Fibroblast of upper back skin (primary cell): ENCODE measurements at regions not wholly inside any gene's neighbourhood (a gene's known extent, or its start where the extent isn't known, plus 50 kb on each side); places are given as distances from the start of the nearest gene placed in this dataset.
"Not testable (repeated sequence)": the region's sequence is repeated elsewhere in the genome, so short reads cannot be mapped to it uniquely, and the experiment has no call there.

Source experiments
- DNase-seq: peaks from one replicate; pipeline ENCODE4 v3.0.0-alpha.2; 2013

DNA sequence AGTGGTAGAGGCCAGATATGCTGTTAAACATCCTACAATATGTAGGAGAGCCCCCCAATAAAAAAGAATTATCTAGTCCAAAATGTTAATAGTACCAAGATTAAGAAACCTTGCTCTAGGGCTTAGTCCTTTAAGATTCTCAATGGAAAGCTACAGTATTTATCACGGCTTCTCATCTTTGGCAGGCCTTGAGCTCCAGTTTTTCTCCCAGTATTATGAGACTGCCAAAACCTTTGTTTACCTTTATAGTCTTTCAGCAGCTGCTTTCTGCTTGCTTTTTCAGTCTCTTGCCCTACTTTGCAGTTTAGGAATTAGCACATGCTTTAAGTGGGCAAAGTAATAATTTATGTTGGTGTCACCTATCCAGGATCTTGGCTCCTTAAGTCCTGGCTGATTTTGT, 59.7 kb downstream of the NHLRC1 start:
- no peak for DNase-seq

DNA sequence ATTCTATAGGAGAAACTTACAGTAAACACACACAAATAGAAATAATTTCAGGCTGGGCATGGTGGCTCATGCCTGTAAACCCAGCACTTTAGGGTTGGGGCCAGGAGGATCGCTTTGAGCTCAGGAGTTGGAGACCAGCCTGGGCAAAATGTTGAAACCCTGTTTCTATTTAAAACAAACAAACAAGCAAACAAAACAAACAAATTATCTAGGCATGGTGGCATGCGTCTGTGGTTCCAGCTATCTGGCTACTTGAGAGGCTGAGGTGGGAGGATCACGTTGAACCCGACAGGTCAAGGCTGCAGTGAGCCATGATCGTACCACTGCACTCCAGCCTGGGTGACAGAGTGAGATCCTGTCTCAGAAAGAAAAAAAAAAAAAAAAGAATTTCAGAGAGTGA, 64.0 kb downstream of the NHLRC1 start:
- no peak for DNase-seq

DNA sequence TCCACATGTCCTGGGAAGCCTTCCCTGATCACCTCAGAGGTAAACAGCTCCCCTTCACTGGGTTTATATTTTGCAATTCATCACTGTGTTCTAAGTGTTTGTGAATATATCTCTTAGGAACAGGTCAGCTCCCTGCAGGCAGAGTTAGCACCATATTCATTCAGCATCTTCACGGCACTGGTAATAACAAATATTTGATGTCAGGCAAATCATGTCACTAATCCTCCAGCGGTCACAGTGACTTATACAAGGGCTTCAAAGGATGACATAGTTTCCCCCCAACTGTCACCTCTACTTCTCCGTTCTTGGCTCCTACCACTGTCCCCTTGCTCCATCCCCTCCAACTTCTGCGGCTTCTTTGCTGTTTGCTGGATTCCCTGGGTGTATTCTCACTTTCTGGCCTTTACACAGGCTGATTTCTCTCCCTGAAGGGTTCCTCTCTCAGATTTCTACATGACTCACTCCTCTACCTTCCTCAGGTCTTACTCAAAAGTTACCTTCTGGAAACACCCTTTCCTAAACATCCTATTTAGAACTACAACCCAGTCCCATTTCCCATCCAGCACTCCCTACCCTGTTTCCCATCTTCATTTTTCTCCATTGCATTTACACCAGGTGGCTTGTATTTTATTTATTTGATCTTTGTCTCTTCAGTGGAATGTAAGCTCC, 66.6 kb downstream of the NHLRC1 start:
- DNase-seq: no peak

DNA sequence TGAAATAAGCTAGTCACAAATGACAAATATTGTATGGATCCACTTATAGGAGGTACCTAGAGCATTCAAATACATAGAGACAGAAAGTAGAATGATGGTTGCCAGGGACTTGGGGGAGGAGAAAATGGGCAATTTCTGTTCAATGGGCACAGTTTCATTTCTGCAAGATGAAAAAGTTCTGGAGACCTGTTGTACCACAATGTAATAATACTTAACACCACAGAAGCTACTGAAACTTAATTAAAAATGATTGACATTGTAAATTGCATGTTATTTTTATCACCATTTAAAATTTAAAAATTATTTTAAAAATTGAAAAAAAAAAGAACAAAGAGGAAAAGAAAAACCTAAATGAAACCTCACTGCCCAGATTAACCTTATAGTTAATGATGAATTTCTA, 67.4 kb downstream of the NHLRC1 start:
- DNase-seq: no peak

DNA sequence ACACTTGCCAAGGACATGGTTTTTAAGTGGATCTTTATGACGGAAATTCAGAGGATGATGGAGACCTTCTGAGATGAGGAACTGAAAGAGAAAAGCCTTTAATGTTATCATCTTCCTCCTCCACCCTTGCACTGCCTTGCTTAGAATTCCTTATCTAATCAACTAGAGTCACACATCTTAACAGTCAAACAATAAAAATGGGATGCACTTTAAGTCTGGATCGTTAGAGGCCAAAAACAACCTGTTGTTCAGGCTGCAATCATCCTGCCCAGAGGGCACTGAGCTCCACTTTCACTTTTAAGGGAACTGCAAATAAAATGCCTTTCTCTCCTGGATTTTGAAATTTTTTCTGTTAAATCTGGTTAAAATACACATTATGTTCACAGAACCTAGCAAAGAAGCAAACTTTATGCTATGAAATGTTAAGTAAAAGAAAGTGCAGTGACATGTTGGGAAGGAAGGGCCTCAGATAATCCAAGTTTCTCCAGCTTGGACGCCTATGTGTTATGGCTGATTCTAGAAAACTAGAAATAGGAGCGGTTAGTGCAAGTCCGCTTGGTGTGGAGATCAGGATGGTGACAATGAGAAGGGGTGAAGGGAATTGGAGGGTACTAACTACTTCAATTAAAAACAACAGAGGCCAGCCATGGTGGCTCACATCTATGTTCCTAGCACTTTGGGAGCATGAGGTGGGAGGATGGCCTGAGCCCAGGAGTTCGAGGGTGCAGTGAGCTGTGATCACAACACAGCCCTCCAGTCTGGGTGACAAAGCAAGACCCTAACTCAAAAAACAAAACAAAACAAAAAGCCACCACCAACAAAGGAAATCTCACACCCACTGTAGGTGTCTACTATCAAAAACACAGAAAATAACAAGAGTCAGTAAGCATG, 66.4 kb upstream of the KIF13A start:
- DNase-seq: no peak

DNA sequence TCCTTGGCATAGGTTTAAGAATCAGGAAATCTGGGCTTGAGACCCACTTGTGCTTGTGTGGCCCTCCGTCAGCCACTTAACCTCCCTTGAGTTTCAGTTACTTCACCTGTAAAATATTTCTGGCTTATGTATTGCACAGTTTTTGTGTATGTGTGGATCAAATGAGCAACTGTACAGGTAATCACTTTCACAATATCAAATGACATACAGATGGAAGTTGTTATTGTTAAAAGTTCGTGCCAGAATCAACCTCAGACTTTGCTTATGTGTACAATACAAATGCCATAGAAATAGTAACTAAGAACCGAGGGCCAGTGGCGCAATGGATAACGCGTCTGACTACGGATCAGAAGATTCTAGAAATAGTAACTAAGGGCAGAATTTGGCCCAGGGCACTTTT, 65.6 kb upstream of the KIF13A start:
- peak; percentile 23 for DNase-seq

DNA sequence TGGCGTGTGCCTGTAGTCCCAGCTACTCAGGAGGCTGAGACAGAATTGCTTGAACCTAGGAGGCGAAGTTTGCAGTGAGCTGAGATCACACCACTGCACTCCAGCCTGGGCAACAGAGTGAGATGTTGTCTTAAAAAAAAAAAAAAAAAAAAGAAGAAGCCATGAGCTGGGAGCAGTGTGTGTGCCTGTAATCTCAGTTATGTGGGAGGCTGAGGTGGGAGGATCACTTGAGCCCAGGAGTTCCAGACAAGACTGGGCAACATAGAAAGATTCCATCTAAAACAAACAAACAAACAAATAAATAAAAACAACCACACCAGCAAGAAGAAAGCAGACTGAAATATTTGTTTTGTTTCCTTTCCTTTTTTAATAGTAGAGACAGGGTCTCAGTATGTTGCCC, 62.2 kb upstream of the KIF13A start:
- DNase-seq: no peak

DNA sequence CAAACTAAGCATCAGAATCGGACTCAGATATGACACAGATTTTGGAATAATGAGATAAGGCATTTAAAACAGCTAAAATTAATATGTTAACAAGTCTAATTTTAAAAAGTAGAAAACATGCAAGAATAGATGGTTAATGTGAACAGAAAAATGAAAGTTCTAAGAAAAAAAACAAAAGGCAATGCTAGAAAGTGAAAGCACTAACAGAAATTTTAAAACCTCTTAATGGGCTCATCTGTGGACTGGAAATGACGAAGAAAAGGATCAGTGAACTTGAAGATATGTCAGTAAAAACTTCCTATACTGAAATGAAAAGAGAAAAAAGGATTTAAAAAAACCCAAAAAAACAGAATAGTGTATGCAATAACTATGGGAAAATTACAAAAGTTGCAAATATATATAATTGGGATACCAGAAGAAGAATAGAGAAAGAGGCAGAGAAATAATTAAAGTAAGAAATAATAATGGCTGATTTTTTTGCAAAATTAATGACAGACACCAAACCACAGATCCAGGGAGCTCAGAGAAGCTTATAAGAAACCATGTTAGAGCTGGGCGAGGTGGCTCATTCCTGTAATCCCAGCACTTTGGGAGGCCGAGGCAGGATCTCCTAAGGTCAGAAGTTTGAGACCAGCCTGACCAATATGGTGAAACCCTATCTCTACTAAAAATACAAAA, 61.7 kb upstream of the KIF13A start:
- DNase-seq: no peak

DNA sequence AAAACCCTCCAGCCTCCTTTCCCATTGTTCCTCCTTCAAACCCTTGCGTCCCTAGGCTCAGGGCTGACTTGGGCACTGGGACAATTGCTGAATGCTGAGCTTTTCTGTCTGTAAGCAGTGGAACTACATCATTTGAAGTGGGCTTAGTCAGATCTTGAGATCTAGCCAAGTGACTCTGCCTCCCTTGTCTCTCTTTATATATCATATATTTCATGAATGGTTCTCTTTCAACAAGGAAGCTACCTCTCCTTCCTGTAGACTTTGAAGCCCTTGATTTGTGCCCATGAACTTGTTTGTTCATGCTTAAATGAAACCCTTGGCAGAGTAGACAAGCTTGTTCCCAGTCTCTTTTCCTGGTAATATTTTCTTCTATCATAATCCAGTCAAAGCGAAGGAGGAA, 60.0 kb upstream of the KIF13A start:
- DNase-seq: peak; percentile 62

DNA sequence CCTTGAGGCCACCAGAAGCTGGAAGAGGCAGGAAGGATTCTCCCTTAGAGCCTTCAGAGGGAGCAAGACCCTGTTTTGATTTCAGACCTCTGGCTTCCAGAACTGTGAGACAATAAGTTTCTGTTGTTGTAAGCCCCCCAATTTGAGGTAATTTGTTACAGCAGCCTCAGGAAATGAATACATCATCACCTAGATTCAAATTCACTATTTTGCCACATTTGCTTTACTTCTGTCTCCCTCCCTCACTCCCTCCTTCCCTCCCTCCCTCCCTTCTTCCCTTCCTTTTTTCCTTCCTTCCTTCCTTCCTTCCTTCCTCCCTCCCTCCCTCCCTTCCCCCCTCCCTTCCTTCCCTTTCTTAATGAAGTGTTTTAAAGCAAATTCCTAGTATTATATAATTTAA, 58.1 kb upstream of the KIF13A start:
- DNase-seq: no peak

DNA sequence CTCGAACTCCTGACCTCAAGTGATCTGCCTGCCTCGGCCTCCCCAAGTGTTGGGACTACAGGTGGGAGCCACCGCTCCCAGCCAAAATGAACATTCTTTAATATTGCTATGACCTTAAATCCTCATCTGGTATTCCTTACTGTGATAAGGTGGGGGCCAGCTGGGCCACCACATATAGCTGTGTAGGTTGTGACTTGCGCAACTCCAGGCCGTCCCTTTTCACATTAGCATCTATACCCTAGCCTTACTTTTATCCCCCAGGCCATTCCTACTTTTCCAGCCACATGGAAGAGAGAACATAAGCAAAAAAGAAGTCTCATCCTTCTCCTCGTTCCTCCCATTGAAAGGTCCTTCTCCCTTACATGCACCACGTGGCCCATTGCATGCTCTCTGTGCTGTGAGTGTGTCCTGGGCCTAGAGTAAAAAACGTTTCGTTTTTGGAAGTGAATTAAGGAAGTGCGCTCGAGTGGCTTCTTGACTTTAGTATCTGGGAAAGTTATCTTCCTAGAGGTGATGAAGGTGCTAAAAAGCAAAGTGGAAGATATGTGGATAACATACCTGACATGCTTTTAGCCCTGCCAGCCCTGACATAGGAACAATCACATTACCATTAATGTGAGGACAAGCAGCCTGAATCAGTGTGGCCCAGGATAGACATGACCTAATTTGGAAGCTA, 56.8 kb upstream of the KIF13A start:
- DNase-seq: no peak

DNA sequence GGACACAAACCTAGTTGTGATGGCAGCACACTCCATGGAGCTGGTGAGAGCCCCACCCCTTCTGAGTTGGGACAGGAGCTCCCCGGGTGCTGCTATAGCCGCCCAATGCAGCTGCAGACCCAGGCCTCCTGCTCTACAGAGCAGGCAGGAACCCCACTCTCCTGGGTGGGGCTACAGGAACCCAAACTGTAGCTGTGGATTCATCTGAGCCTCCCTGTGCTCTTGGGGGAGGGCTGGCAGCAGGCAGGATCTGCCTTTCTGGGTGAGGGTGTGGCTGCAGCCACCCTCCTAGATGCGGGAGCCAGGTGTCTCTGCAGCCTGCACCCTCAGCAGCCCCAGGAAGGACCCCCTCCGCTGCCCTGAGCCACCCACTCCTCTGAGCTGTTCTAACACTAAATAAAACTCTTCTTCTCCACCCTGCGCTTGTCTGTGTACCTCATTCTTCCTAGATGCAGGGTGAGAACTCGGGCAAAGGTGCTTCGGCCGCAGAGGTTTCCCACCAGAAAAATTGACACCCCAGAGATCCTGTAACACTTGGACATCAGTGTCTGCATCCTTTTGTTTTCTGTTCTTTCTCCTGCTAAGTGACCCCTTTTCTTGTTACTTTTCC, 55.2 kb upstream of the KIF13A start:
- no peak for DNase-seq

DNA sequence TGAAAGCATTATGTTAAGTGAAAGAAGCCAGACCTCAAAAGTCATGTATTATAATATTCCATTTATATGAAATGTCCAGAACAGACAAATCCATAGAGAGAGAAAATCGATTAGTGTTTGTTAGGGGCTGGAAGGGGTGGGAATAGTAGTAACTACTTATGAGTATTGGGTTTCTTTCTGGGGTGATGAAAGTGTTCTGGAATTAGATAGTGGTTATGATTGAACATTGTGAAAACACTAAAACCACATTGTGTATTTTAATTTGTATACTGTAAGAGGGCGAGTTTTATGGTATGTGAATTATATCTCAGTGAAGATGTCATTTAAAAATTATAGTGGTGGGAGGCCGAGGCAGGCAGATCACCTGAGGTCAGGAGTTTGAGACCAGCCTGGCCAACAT, 52.0 kb upstream of the KIF13A start:
- DNase-seq: no peak

DNA sequence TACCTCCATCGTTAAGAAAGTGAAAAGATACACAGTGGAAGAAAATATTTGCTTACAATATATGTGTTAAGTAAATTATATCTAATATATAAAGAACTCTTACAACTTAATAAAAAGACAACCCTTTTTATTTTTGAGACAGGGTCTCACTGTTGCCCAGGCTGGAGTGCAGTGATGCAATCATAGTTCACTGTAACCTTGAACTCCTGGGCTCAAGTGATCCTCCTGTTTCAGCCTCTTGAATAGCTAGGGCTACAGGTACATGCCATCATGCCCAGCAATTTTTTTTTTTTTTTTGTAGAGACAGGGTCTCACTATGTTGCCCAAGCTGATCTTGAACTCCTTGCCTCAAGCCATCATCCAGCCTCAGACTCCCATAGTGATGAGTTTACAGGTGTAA, 50.8 kb upstream of the KIF13A start:
- DNase-seq: not testable (repeated sequence)
